IMR-90 (cell line): ENCODE measurements at regions not wholly inside any gene's neighbourhood (a gene's known extent, or its start where the extent isn't known, plus 50 kb on each side); places are given as distances from the start of the nearest gene placed in this dataset.

Experiments used
- ATAC-seq: fragments of 200-7000 bp; cut with Tn5 transposase; 2 replicates; pipeline ENCODE4 v1.9.1; 2020; ENCODE audit warnings: low read depth, mild to moderate bottlenecking, moderate library complexity
- BruUV-seq: library from RNA; stranded (reverse); fragments of 400-500 nt; replicated peaks from 2 replicates; lab custom pipeline; 2021; lab: Mats Ljungman, UMichigan
- CTCF ChIA-PET: fragments of 300-600 bp; formaldehyde crosslinking; extraction: SDS; loops from one replicate; lab custom pipeline; 2021; ENCODE audit warnings: antibody characterized with exemption; lab: Yijun Ruan, JAX
- POLR2A ChIA-PET: fragments of 300-600 bp; sonication (Branson Sonifier 250); formaldehyde crosslinking; loops from one replicate; lab custom pipeline; 2022; ENCODE audit warnings: antibody characterized with exemption; ENCODE audit not compliant: unreplicated experiment; lab: Charles Lee
- DNase-seq: peaks from one replicate; pipeline ENCODE4 v3.0.0; 2013
- H2AFZ ChIP-seq: replicated peaks from 2 replicates; pipeline ENCODE3; 2013; ENCODE audit warnings: low read length, mild to moderate bottlenecking; ENCODE audit not compliant: poor library complexity
- H2AK5ac ChIP-seq: 2 replicates; pipeline ENCODE4 v1.6.1; 2013; ENCODE audit warnings: low read depth, low read length, inconsistent platforms
- H2AK9ac ChIP-seq: replicated peaks from 2 replicates; pipeline ENCODE3; 2013; ENCODE audit warnings: mild to moderate bottlenecking, low read depth, low read length, moderate library complexity; ENCODE audit not compliant: poor library complexity
- H2BK120ac ChIP-seq: 2 replicates; pipeline ENCODE4 v1.6.1; 2013; ENCODE audit warnings: low read depth, low read length, inconsistent platforms
- H2BK15ac ChIP-seq: 3 replicates; pipeline ENCODE4 v1.6.1; 2013; ENCODE audit warnings: low read depth, low read length, inconsistent platforms
- H2BK20ac ChIP-seq: 2 replicates; pipeline ENCODE4 v1.6.1; 2013; ENCODE audit warnings: low read depth, mild to moderate bottlenecking, inconsistent platforms, low read length, moderate library complexity
- H2BK5ac ChIP-seq: 2 replicates; pipeline ENCODE4 v1.6.1; 2013; ENCODE audit warnings: mild to moderate bottlenecking, low read depth, low read length, inconsistent platforms; ENCODE audit not compliant: poor library complexity, severe bottlenecking
- H3K14ac ChIP-seq: replicated peaks from 2 replicates; pipeline ENCODE4 v1.6.1; 2013; ENCODE audit warnings: low read depth, low read length, inconsistent platforms
- H3K18ac ChIP-seq: 2 replicates; pipeline ENCODE4 v1.6.1; 2013; ENCODE audit warnings: low read depth, low read length, control low read depth
- H3K23ac ChIP-seq: 2 replicates; pipeline ENCODE4 v1.6.1; 2013; ENCODE audit warnings: low read depth, low read length, inconsistent platforms
- H3K27ac ChIP-seq: 2 replicates; pipeline ENCODE4 v1.5.1; 2013; ENCODE audit warnings: mild to moderate bottlenecking, control low read depth, low read length; ENCODE audit not compliant: insufficient read depth
- H3K27me3 ChIP-seq: 2 replicates; pipeline ENCODE4 v1.6.1; 2013; ENCODE audit warnings: low read length; ENCODE audit not compliant: control insufficient read depth, insufficient read depth
- H3K36me3 ChIP-seq: 2 replicates; pipeline ENCODE4 v1.6.1; 2013; ENCODE audit warnings: low read length, mixed read lengths; ENCODE audit not compliant: control insufficient read depth, insufficient read depth
- H3K4ac ChIP-seq: 2 replicates; pipeline ENCODE4 v1.6.1; 2013; ENCODE audit warnings: low read depth, low read length, inconsistent platforms
- H3K4me1 ChIP-seq: 2 replicates; pipeline ENCODE4 v1.6.1; 2013; ENCODE audit warnings: low read length, mixed read lengths; ENCODE audit not compliant: control insufficient read depth, insufficient read depth
- H3K4me2 ChIP-seq: 2 replicates; pipeline ENCODE4 v1.6.1; 2013; ENCODE audit warnings: low read depth, mild to moderate bottlenecking, control low read depth, low read length, moderate library complexity
- H3K4me3 ChIP-seq: 2 replicates; pipeline ENCODE4 v1.5.1; 2013; ENCODE audit warnings: low read depth, mild to moderate bottlenecking, control low read depth, low read length, moderate library complexity; ENCODE audit not compliant: insufficient read depth
- H3K56ac ChIP-seq: 2 replicates; pipeline ENCODE4 v1.6.1; 2013; ENCODE audit warnings: low read length, inconsistent platforms; ENCODE audit not compliant: insufficient read depth; ENCODE audit errors: extremely low read depth
- H3K79me1 ChIP-seq, 2 experiments: 2 replicates each; pipeline ENCODE4 v1.6.1; 2013; ENCODE audit warnings: low read length in 2 of 2, inconsistent platforms in 1 of 2, low read depth in 1 of 2
- H3K9ac ChIP-seq: 2 replicates; pipeline ENCODE4 v1.6.1; 2013; ENCODE audit warnings: low read depth, low read length, control low read depth
- H3K9me1 ChIP-seq: 2 replicates; pipeline ENCODE4 v1.6.1; 2013; ENCODE audit warnings: low read length, inconsistent platforms; ENCODE audit not compliant: insufficient read depth
- H3K9me3 ChIP-seq: 2 replicates; pipeline ENCODE4 v1.6.1; 2013; ENCODE audit warnings: low read length; ENCODE audit not compliant: control insufficient read depth, insufficient read depth
- H4K20me1 ChIP-seq: 2 replicates; pipeline ENCODE4 v1.6.1; 2013; ENCODE audit warnings: low read length, inconsistent platforms; ENCODE audit not compliant: insufficient read depth
- H4K5ac ChIP-seq: 2 replicates; pipeline ENCODE4 v1.6.1; 2013; ENCODE audit warnings: mild to moderate bottlenecking, low read depth, low read length, control low read depth
- H4K8ac ChIP-seq, 2 experiments: 2 replicates each; pipeline ENCODE4 v1.6.1; 2013; ENCODE audit warnings: low read depth in 2 of 2, low read length in 2 of 2, control low read depth in 1 of 2, inconsistent platforms in 1 of 2
- H4K91ac ChIP-seq: 2 replicates; pipeline ENCODE4 v1.6.1; 2013; ENCODE audit warnings: low read depth, low read length, inconsistent platforms; ENCODE audit not compliant: insufficient read depth
- BHLHE40 ChIP-seq: fragments of 150-350 bp; IDR thresholded peaks from 2 replicates; pipeline ENCODE4 v1.6.1; 2016; ENCODE audit warnings: mild to moderate bottlenecking, low read depth, low read length
- CEBPB ChIP-seq: IDR thresholded peaks from 2 replicates; pipeline ENCODE4 v1.6.1; 2012; ENCODE audit warnings: low read depth, low read length, improper control_type of control experiment
- CHD1 ChIP-seq: IDR thresholded peaks from 2 replicates; pipeline ENCODE4 v1.6.1; 2012; ENCODE audit warnings: low read depth, low read length, improper control_type of control experiment
- FOS ChIP-seq: fragments of 150-350 bp; IDR thresholded peaks from 2 replicates; pipeline ENCODE4 v1.6.1; 2016; ENCODE audit warnings: low read depth, low read length
- MAFK ChIP-seq: IDR thresholded peaks from 2 replicates; pipeline ENCODE4 v1.6.1; 2012; ENCODE audit warnings: low read depth, low read length, improper control_type of control experiment
- MAZ ChIP-seq: IDR thresholded peaks from 2 replicates; pipeline ENCODE4 v1.6.1; 2012; ENCODE audit warnings: low read depth, mild to moderate bottlenecking, low read length, improper control_type of control experiment, moderate library complexity, borderline replicate concordance
- MXI1 ChIP-seq: IDR thresholded peaks from 2 replicates; pipeline ENCODE4 v1.6.1; 2012; ENCODE audit warnings: low read depth, mild to moderate bottlenecking, low read length, moderate library complexity, borderline replicate concordance
- NFE2L2 ChIP-seq: fragments of 150-350 bp; IDR thresholded peaks from 2 replicates; pipeline ENCODE4 v1.6.1; 2016; ENCODE audit warnings: low read depth, mild to moderate bottlenecking, low read length
- POLR2A ChIP-seq: IDR thresholded peaks from 2 replicates; pipeline ENCODE4 v1.6.1; 2012; ENCODE audit warnings: mild to moderate bottlenecking, low read depth, low read length
- RAD21 ChIP-seq: IDR thresholded peaks from 2 replicates; pipeline ENCODE4 v1.6.1; 2012; ENCODE audit warnings: low read length, improper control_type of control experiment
- RCOR1 ChIP-seq: IDR thresholded peaks from 2 replicates; pipeline ENCODE4 v1.6.1; 2012; ENCODE audit warnings: mild to moderate bottlenecking, low read length, improper control_type of control experiment; ENCODE audit not compliant: insufficient replicate concordance
- RFX5 ChIP-seq: IDR thresholded peaks from 2 replicates; pipeline ENCODE4 v1.8.0; 2012; ENCODE audit warnings: low read depth, mild to moderate bottlenecking, low read length, moderate library complexity
- SMC3 ChIP-seq: fragments of 150-350 bp; IDR thresholded peaks from 2 replicates; pipeline ENCODE4 v1.6.1; 2016; ENCODE audit warnings: low read depth, mild to moderate bottlenecking, antibody characterized with exemption, low read length, moderate library complexity
- USF2 ChIP-seq: fragments of 150-350 bp; IDR thresholded peaks from 2 replicates; pipeline ENCODE4 v1.6.1; 2017; ENCODE audit warnings: mild to moderate bottlenecking, antibody characterized with exemption, low read length, low read depth
- WGBS, 2 experiments: methylation state at CpG; one replicate each; pipeline versions ENCODE4 v1.1.5 to v1.1.7; 2013; ENCODE audit warnings: missing lambda C conversion rate in 2 of 2; ENCODE audit not compliant: insufficient read length in 1 of 2; ENCODE audit errors: extremely low coverage in 2 of 2; 5-methylcytosine and 5-hydroxymethylcytosine counted together
- dilution Hi-C: fragments of 300-500 bp; cut with HindIII; formaldehyde crosslinking; loops from one replicate; pipeline ENCODE4 v1.14.3; 2018; ENCODE audit warnings: low sequenced_read_pairs; ENCODE audit not compliant: unreplicated experiment
- in situ Hi-C: fragments of 300-500 bp; cut with MboI; formaldehyde crosslinking; loops from 3 replicates; pipeline ENCODE4 v1.14.3; 2019; ENCODE audit warnings: low sequenced_read_pairs, inconsistent platforms, mixed read lengths
- intact Hi-C: fragments of 100-400 bp; cut with micrococcal nuclease; formaldehyde crosslinking; loops from 2 replicates; pipeline ENCODE4 v1.10.0; 2022
- TF ChIP-seq, protein P1 (sequence below): fragments of 150-350 bp; IDR thresholded peaks from 2 replicates; pipeline ENCODE4 v1.6.1; 2016; ENCODE audit warnings: low read depth, mild to moderate bottlenecking, low read length, moderate library complexity, borderline replicate concordance
- TF ChIP-seq, protein P2 (sequence below): conservative IDR thresholded peaks from 2 replicates; pipeline ENCODE4 v1.5.1; 2012; ENCODE audit warnings: mild to moderate bottlenecking, low read depth, low read length, improper control_type of control experiment

- WGBS, 2 experiments, result no CpG with 5 or more reads among the region's 2 CpGs
- no peak overlapping the region for H2BK15ac ChIP-seq
- intact Hi-C loops, result no loop called here
Observed at GRCh38 chr6:135728589-135728988, 122.9 kb upstream of the PDE7B start.

More at GRCh38 chr6:135728589-135728988, 122.9 kb upstream of the PDE7B start:
- Histone ChIP-seq H3K9me3 (peaks cover 4% of the 10 kb centered on the region; the same call in 1 of the 2 replicates), H3K27ac (no peak overlapping the region), H4K91ac (no peak overlapping the region), H4K5ac (no peak overlapping the region), H3K4ac (no peak overlapping the region), H2AK5ac (no peak overlapping the region), H2BK120ac (no peak overlapping the region), H3K4me3 (no peak overlapping the region), H3K27me3 (no peaks in the 10 kb centered on the region), H3K56ac (no peak overlapping the region), H2BK5ac (no peak overlapping the region), H3K9ac (no peak overlapping the region), H3K23ac (no peak overlapping the region), H3K14ac (no peak overlapping the region), H4K20me1 (no peaks in the 10 kb centered on the region), H3K4me2 (no peak overlapping the region), H3K18ac (no peak overlapping the region), H2BK20ac (no peak overlapping the region), H4K8ac (no peak overlapping the region), H3K36me3 (no peaks in the 10 kb centered on the region), H2AK9ac (no peak overlapping the region), H2AFZ (no peak overlapping the region), H3K9me1 (0 out of 2 replicates have a peak, but pooled peaks cover under 1% of the 10 kb centered on the region), H3K79me1 (no peaks in the 10 kb centered on the region), H3K4me1 (no peaks in the 10 kb centered on the region; the same call in 1 of the 2 replicates)
- TF ChIP-seq MAFK (no peak), FOS (no peak), MAZ (no peak), RAD21 (no peak), CEBPB (no peak), MXI1 (no peak), POLR2A (no peak), CHD1 (no peak), RFX5 (no peak), USF2 (no peak), BHLHE40 (no peak), RCOR1 (no peak), NFE2L2 (no peak), SMC3 (no peak)
- TF ChIP-seq, protein P1, sequence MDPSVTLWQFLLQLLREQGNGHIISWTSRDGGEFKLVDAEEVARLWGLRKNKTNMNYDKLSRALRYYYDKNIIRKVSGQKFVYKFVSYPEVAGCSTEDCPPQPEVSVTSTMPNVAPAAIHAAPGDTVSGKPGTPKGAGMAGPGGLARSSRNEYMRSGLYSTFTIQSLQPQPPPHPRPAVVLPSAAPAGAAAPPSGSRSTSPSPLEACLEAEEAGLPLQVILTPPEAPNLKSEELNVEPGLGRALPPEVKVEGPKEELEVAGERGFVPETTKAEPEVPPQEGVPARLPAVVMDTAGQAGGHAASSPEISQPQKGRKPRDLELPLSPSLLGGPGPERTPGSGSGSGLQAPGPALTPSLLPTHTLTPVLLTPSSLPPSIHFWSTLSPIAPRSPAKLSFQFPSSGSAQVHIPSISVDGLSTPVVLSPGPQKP, result no peak
- TF ChIP-seq, protein P2, sequence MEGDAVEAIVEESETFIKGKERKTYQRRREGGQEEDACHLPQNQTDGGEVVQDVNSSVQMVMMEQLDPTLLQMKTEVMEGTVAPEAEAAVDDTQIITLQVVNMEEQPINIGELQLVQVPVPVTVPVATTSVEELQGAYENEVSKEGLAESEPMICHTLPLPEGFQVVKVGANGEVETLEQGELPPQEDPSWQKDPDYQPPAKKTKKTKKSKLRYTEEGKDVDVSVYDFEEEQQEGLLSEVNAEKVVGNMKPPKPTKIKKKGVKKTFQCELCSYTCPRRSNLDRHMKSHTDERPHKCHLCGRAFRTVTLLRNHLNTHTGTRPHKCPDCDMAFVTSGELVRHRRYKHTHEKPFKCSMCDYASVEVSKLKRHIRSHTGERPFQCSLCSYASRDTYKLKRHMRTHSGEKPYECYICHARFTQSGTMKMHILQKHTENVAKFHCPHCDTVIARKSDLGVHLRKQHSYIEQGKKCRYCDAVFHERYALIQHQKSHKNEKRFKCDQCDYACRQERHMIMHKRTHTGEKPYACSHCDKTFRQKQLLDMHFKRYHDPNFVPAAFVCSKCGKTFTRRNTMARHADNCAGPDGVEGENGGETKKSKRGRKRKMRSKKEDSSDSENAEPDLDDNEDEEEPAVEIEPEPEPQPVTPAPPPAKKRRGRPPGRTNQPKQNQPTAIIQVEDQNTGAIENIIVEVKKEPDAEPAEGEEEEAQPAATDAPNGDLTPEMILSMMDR, result no peak
- in situ Hi-C loops, result no loop called here
- DNase-seq, result no peak
- dilution Hi-C loops, result no loop called here
- CTCF ChIA-PET, result no interaction called here
- no TSS peak for BruUV-seq
- no peak for ATAC-seq
- POLR2A ChIA-PET, result no interaction called here
